ENCODE measurements at regions not wholly inside any gene's neighbourhood (a gene's known extent, or its start where the extent isn't known, plus 50 kb on each side); places are given as distances from the start of the nearest gene placed in this dataset.

- no peak for DNase-seq
These were observed 465.4 kb upstream of the CCL2 start for GRCh38 chr17:33789658-33790057.

- DNase-seq: no peak
These were observed 457.9 kb upstream of the CCL2 start for GRCh38 chr17:33797181-33797580.

- DNase-seq: no peak
These were observed 456.8 kb upstream of the CCL2 start for GRCh38 chr17:33798308-33798707.

GRCh38 chr17:33802349-33803198 lies 452.5 kb upstream of the CCL2 start:
- DNase-seq: no peak

GRCh38 chr17:33803199-33803685 lies 451.8 kb upstream of the CCL2 start:
- no peak for DNase-seq

GRCh38 chr17:33803686-33804085 lies 451.4 kb upstream of the CCL2 start:
- DNase-seq: no peak

GRCh38 chr17:33804401-33804800 lies 450.7 kb upstream of the CCL2 start:
- DNase-seq: no peak

- DNase-seq: no peak
These were observed 448.5 kb upstream of the CCL2 start for GRCh38 chr17:33806631-33807030.

GRCh38 chr17:33809748-33810147 lies 445.3 kb upstream of the CCL2 start:
- DNase-seq: no peak

- DNase-seq: no peak
These were observed 443.9 kb upstream of the CCL2 start for GRCh38 chr17:33811004-33811760.

- no peak for DNase-seq
These were observed 443.0 kb upstream of the CCL2 start for GRCh38 chr17:33811984-33812577.

- DNase-seq: no peak
These were observed 440.2 kb upstream of the CCL2 start for GRCh38 chr17:33814852-33815251.

GRCh38 chr17:33816036-33816435 lies 439.0 kb upstream of the CCL2 start:
- no peak for DNase-seq

GRCh38 chr17:33816842-33817617 lies 438.1 kb upstream of the CCL2 start:
- no peak for DNase-seq

- no peak for DNase-seq
These were observed 435.5 kb upstream of the CCL2 start for GRCh38 chr17:33819539-33819938.

- DNase-seq: no peak
These were observed 422.8 kb upstream of the CCL2 start for GRCh38 chr17:33832262-33832661.

- DNase-seq: no peak
These were observed 417.8 kb upstream of the CCL2 start for GRCh38 chr17:33837281-33837680.

- no peak for DNase-seq
These were observed 416.8 kb upstream of the CCL2 start for GRCh38 chr17:33838281-33838680.

GRCh38 chr17:33847900-33848299 lies 407.2 kb upstream of the CCL2 start:
- no peak for DNase-seq

GRCh38 chr17:33848433-33848832 lies 406.7 kb upstream of the CCL2 start:
- no peak for DNase-seq

- DNase-seq: no peak
These were observed 400.5 kb upstream of the CCL2 start for GRCh38 chr17:33854596-33854995.

- DNase-seq: no peak
These were observed 397.0 kb upstream of the CCL2 start for GRCh38 chr17:33858121-33858520.

- DNase-seq: no peak
These were observed 396.4 kb upstream of the CCL2 start for GRCh38 chr17:33858682-33859081.

All from hippocampal formation (tissue), 2 donors.